ENCODE measurements at regions not wholly inside any gene's neighbourhood (a gene's known extent, or its start where the extent isn't known, plus 50 kb on each side); places are given as distances from the start of the nearest gene placed in this dataset.

DNA sequence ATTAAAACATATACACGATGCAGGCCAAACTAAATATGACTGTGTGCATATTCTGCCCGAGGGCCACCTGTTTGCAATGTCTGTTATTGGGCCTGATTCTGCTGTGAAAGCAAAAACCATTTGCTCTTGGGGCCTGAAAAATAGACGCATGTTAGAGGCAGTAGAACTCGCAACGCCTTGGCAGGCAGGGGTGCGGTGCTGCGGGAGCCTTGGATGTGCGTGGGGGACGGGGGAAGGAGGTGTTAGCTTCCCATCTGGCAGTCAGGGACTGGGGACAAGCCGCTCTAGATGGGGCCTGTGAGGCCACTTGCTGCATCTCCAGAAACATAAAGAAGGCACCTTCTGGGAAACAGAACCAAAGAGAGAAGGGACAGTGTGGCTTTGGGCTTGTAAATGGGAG lies 216.3 kb downstream of the PHETA1 start:
- Mint-ChIP-seq H3K4me3 (no peak overlapping the region), H3K27ac (no peak overlapping the region), H3K27me3 (ENCODE audit: insufficient read depth, low read depth, poor library complexity) (peaks cover 3% of the 10 kb centered on the region), H3K4me1 (peaks cover 20% of the 10 kb centered on the region), H3K9me3 (no peaks in the 10 kb centered on the region), H3K36me3 (ENCODE audit: low read depth) (no peaks in the 10 kb centered on the region)
- no peaks in the 10 kb centered on the region for H3K36me3 ChIP-seq (ENCODE audit: insufficient read depth)
- TF ChIP-seq ZNF114 (CRISPR knock-in tag; IDR thresholded peaks at IDR 0.05) (no peak), CREB1 (CRISPR knock-in tag; IDR thresholded peaks at IDR 0.05; ENCODE audit: low read depth) (no peak), POLR2AphosphoS5 (IDR thresholded peaks at IDR 0.05; ENCODE audit: low read depth) (no peak), JUNB (IDR thresholded peaks at IDR 0.05; ENCODE audit: unreplicated experiment) (no peak), ZNF462 (CRISPR knock-in tag; IDR thresholded peaks at IDR 0.05) (no peak), EZH2phosphoT487 (IDR thresholded peaks at IDR 0.05; ENCODE audit: unreplicated experiment) (no peak), ETS1 (IDR thresholded peaks at IDR 0.05) (no peak), CTCF (conservative IDR thresholded peaks at IDR 0.05; ENCODE audit: low read depth in 2 of 2) (no peak), STAT1 (IDR thresholded peaks at IDR 0.05; ENCODE audit: unreplicated experiment) (no peak), ZNF331 (CRISPR knock-in tag; IDR thresholded peaks at IDR 0.05; ENCODE audit: low read depth) (no peak), NANOG (IDR thresholded peaks at IDR 0.05; ENCODE audit: borderline replicate concordance) (no peak), EZH2 (IDR thresholded peaks at IDR 0.05; ENCODE audit: low read depth, unreplicated experiment) (no peak)
- TF ChIP-seq, protein P1, sequence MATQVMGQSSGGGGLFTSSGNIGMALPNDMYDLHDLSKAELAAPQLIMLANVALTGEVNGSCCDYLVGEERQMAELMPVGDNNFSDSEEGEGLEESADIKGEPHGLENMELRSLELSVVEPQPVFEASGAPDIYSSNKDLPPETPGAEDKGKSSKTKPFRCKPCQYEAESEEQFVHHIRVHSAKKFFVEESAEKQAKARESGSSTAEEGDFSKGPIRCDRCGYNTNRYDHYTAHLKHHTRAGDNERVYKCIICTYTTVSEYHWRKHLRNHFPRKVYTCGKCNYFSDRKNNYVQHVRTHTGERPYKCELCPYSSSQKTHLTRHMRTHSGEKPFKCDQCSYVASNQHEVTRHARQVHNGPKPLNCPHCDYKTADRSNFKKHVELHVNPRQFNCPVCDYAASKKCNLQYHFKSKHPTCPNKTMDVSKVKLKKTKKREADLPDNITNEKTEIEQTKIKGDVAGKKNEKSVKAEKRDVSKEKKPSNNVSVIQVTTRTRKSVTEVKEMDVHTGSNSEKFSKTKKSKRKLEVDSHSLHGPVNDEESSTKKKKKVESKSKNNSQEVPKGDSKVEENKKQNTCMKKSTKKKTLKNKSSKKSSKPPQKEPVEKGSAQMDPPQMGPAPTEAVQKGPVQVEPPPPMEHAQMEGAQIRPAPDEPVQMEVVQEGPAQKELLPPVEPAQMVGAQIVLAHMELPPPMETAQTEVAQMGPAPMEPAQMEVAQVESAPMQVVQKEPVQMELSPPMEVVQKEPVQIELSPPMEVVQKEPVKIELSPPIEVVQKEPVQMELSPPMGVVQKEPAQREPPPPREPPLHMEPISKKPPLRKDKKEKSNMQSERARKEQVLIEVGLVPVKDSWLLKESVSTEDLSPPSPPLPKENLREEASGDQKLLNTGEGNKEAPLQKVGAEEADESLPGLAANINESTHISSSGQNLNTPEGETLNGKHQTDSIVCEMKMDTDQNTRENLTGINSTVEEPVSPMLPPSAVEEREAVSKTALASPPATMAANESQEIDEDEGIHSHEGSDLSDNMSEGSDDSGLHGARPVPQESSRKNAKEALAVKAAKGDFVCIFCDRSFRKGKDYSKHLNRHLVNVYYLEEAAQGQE (IDR thresholded peaks at IDR 0.05; ENCODE audit: unreplicated experiment): no peak
- no peaks in the 10 kb centered on the region for H3K9me2 ChIP-seq (ENCODE audit: insufficient read depth)
- 0 out of 2 replicates have a peak, but pooled peaks cover 3% of the 10 kb centered on the region for H3K79me2 ChIP-seq (replicated peaks; ENCODE audit: insufficient read depth)
- H3K27me3 ChIP-seq (ENCODE audit: insufficient read depth): no peaks in the 10 kb centered on the region
- no peaks in the 10 kb centered on the region; the same call in none of the 2 replicates for H4K20me1 ChIP-seq (replicated peaks; ENCODE audit: insufficient read depth)
- no peak for DNase-seq (ENCODE audit: low spot score)
- no peak for ATAC-seq
- peaks cover 10% of the 10 kb centered on the region; the same call in 1 of the 2 replicates for H3K4me1 ChIP-seq (ENCODE audit: insufficient read depth)
- H3K4me2 ChIP-seq: no peak overlapping the region
- H3K4me3 ChIP-seq: no peak overlapping the region
- no peak overlapping the region for H2AFZ ChIP-seq
- no peaks in the 10 kb centered on the region for H3F3A ChIP-seq (replicated peaks; ENCODE audit: low read depth)
- H3K27ac ChIP-seq (ENCODE audit: low read depth): no peak overlapping the region
